ENCODE measurements at regions not wholly inside any gene's neighbourhood (a gene's known extent, or its start where the extent isn't known, plus 50 kb on each side); places are given as distances from the start of the nearest gene placed in this dataset.

DNA sequence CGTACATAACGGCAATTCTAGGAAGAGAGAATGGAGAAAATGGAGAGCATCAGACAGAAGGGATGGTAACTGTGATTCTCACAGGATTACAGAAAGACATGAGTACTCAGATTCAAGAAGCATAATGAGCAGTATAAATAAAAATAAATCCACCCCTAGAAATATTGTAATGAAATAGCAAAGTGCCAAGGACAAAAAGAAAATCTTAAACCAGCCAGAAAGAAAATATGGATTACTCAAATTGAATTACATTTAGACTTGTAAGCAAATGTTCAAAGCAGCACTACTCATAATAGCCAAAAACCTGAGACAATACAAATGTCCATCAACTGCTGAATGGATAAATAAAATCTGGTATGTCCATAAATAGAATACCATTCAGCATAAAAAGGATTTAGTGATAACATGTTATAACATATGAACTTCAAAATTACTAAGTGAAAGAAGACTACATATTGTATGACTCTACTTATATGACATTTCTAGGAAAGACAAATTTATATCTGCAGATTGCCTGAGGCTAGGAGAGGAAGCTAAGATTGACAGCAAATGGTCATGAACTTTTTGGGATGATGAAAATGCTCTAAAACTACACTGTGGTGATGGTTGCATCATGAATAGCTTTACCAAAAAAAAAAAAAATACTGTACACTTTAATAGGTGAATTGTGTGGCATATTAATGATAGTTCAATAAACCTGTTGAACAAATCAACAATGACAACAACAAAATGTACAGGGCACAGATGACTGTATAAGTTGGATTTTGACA lies 63.4 kb upstream of the SPTBN1 start:
- no peak for DNase-seq

DNA sequence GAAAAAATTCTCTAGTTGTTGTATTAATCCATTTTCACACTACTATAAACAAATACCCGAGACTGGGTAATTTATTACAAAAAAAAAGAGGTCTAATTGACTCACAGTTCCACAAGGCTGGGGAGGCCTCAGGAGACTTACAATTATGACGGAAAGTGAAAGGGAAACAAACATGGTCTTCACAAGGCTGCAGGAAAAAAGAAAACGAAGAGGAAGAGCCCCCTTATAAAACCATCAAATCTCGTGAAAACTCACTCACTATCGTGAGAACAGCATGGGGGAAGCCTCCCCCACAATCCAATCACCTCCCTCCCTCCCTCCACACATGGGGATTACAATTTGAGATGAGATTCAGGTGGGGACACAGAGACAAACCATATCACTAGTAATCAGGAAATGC lies 61.7 kb upstream of the SPTBN1 start:
- no peak for DNase-seq

GRCh38 chr2:54396107-54396506 lies 60.0 kb upstream of the SPTBN1 start:
- DNase-seq: no peak

- no peak for DNase-seq
These were observed 59.3 kb upstream of the SPTBN1 start for GRCh38 chr2:54396798-54397197.

GRCh38 chr2:54397426-54397825 lies 58.7 kb upstream of the SPTBN1 start:
- no peak for DNase-seq

DNA sequence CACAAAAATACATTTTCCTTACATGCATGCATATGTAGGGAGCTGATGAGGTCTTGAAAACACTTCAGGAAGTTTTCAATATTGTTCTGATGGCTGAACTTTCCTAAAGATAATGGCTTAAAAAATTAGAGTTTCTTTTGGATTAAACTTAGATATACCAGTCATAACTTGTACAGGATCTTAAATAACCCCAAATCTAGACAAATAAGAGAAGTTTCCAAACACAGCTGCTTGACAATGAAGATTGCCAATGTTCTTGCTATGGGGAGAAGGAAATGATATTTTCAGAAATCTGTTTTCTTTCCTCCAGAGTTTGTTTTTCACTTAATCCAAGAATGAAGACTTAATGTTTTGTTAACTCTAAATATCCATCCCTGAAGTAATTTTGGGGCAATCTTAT lies 54.6 kb upstream of the SPTBN1 start:
- DNase-seq: no peak

DNA sequence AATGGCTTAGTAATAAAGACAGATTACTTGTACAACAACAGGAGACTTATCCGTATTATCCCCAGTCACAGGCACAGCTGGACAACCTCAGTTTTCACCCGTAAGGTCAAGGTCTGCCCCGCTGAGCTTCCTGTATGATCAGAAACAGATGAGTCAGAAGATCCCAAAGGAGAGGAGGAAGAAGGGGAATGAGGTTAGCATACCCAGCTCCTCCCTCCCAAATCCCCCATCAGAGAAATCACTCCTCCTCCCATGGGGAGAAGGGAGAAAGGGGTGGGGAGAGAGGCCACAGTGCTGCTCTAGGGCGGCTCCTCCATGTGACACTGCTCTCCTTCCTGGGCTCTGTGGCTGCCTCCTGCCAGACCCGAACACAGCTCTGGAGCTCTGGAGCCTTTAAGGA lies 53.8 kb upstream of the SPTBN1 start:
- no peak for DNase-seq

- DNase-seq: no peak
These were observed 52.5 kb upstream of the SPTBN1 start for GRCh38 chr2:54403512-54404238.

DNA sequence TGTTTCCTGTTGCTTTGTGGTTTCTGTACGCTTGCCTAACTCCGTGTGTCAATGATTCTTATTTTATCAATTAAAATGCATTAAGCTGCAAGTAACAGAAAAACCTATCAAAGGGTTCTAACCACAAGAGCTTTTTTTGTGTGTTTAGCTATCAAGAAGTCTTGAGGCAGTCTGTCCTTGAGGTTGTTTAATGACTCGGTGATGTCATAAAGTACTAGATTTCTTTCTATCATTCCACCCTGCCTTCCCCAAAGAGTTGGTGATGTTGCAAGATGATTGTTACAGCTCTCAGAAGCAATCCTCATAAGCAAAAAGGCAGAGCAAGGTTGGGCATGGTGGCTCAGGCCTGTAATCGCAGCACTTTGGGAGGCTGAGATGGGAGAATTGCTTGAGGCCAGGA lies 51.9 kb upstream of the SPTBN1 start:
- DNase-seq: peak; percentile 14

DNA sequence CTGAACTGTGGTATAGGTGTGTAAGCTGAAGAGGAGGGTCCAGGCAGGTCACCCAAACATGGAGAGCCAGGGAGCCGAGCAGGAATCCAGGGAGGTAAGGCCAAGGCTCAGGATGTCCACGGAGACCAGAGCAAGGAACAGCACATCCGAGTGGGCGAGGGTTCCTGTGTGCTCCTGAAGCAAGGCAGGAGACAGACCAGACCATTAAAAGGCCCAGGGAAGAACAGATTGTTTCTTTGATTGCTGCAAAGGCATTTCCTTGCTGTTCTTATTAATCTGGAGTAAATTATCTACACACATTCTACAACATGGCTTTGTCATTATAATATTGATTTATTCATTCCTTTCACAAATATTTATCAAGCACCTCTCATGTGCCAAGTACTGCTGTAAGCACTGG lies 50.1 kb upstream of the SPTBN1 start:
- no peak for DNase-seq
